ENCODE measurements at regions not wholly inside any gene's neighbourhood (a gene's known extent, or its start where the extent isn't known, plus 50 kb on each side); places are given as distances from the start of the nearest gene placed in this dataset.

GRCh38 chr2:136696438-136696837, 68.9 kb upstream of the THSD7B start (continued):
- TF ChIP-seq SUPT20H (IDR thresholded peaks at IDR 0.05; ENCODE audit: borderline replicate concordance, control insufficient read depth, low read depth, low read length) (no peak), YY1 (IDR thresholded peaks at IDR 0.05; ENCODE audit: low read depth, low read length) (no peak)
- TF ChIP-seq, protein P1, sequence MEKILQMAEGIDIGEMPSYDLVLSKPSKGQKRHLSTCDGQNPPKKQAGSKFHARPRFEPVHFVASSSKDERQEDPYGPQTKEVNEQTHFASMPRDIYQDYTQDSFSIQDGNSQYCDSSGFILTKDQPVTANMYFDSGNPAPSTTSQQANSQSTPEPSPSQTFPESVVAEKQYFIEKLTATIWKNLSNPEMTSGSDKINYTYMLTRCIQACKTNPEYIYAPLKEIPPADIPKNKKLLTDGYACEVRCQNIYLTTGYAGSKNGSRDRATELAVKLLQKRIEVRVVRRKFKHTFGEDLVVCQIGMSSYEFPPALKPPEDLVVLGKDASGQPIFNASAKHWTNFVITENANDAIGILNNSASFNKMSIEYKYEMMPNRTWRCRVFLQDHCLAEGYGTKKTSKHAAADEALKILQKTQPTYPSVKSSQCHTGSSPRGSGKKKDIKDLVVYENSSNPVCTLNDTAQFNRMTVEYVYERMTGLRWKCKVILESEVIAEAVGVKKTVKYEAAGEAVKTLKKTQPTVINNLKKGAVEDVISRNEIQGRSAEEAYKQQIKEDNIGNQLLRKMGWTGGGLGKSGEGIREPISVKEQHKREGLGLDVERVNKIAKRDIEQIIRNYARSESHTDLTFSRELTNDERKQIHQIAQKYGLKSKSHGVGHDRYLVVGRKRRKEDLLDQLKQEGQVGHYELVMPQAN (conservative IDR thresholded peaks at IDR 0.05): no peak

DNA sequence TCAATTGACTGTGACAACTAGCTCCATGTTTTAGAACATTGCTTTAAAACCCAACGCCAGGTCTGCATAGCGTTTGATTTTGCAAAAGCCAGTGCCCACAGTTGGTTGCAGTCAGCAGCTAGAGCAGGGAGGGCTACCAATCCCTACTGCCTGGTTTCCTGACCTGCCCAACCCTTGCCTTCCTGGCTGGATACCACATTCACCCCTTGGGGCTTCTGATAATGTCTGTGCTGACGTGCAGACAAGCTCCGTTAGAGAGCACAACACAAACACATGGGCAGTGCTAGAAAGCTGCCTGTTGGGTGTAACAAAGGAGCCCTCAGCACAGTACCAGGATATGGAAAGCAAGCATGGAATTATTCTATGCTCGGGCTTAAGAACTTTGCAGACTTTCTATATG, 71.4 kb upstream of the THSD7B start:
- in situ Hi-C loops (cut with MboI): no loop called here
- Histone ChIP-seq H3K27me3 (replicated peaks in 1 of 2; ENCODE audit: control insufficient read depth in 2 of 2, insufficient read depth in 2 of 2, low read length in 1 of 2) (no peaks in the 10 kb centered on the region), H3K4me2 (ENCODE audit: control insufficient read depth, insufficient read depth) (no peak overlapping the region), H3K9ac (ENCODE audit: control insufficient read depth, insufficient read depth, low read length) (no peak overlapping the region), H3K4me1 (ENCODE audit: control insufficient read depth, insufficient read depth, low read length) (no peaks in the 10 kb centered on the region), H3K27ac (ENCODE audit: control insufficient read depth, insufficient read depth) (no peak overlapping the region), H3K4me3 (no peak overlapping the region), H3K9me3 (replicated peaks; ENCODE audit: control insufficient read depth, insufficient read depth, low read length) (no peaks in the 10 kb centered on the region), H3K79me2 (ENCODE audit: control insufficient read depth, insufficient read depth, low read length) (no peaks in the 10 kb centered on the region), H4K20me1 (ENCODE audit: control insufficient read depth, insufficient read depth) (no peaks in the 10 kb centered on the region), H3K36me3 (ENCODE audit: control insufficient read depth in 2 of 2, insufficient read depth in 2 of 2, low read length in 1 of 2) (no peaks in the 10 kb centered on the region), H2AFZ (ENCODE audit: control insufficient read depth, low read depth, low read length) (no peak overlapping the region)
- DNase-seq (ENCODE audit: low read depth, low spot score) (no peak), FAIRE-seq (no peak), ATAC-seq (no peak)
- ChIA-PET RAD21 (ENCODE audit: unreplicated experiment) (no interaction called here), CTCF (interaction anchor here (0.6 kb wide), 1 partner anchor 1237 kb away, joined by 3 read pairs; no protein-coding TSS in a partner anchor), POLR2A (no interaction called here), SMC1A (ENCODE audit: uncharacterized antibody, unreplicated experiment) (no interaction called here)
- intact Hi-C loops (cut with micrococcal nuclease; ENCODE audit: unreplicated experiment): no loop called here
- 9% methylated on average over 5 of the region's 5 CpGs for WGBS (ENCODE audit: insufficient coverage, insufficient replicate concordance, low lambda C conversion rate, missing lambda C conversion rate)
- BruUV-seq (replicated peaks): no TSS peak
- TF ChIP-seq ZNF274 (IDR thresholded peaks at IDR 0.05; ENCODE audit: insufficient read depth, insufficient read length): no peak
- no peak for TF ChIP-seq SMAD5 (IDR thresholded peaks at IDR 0.05; ENCODE audit: low read depth)
- TF ChIP-seq BCL3 (IDR thresholded peaks at IDR 0.05; ENCODE audit: borderline replicate concordance, insufficient read depth, low read depth, low read length, poor library complexity, severe bottlenecking): no peak
- no peak for TF ChIP-seq RAD21 (IDR thresholded peaks at IDR 0.05; ENCODE audit: insufficient read depth, low read depth, low read length)
- TF ChIP-seq ZBTB33 (IDR thresholded peaks at IDR 0.05): no peak
- no peak for TF ChIP-seq CREM (IDR thresholded peaks at IDR 0.05; ENCODE audit: low read depth)
- TF ChIP-seq, protein P2, sequence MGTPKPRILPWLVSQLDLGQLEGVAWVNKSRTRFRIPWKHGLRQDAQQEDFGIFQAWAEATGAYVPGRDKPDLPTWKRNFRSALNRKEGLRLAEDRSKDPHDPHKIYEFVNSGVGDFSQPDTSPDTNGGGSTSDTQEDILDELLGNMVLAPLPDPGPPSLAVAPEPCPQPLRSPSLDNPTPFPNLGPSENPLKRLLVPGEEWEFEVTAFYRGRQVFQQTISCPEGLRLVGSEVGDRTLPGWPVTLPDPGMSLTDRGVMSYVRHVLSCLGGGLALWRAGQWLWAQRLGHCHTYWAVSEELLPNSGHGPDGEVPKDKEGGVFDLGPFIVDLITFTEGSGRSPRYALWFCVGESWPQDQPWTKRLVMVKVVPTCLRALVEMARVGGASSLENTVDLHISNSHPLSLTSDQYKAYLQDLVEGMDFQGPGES (IDR thresholded peaks at IDR 0.05): no peak
- TF ChIP-seq SP1 (IDR thresholded peaks at IDR 0.05; ENCODE audit: low read depth, low read length): no peak
- no peak for TF ChIP-seq LARP7 (IDR thresholded peaks at IDR 0.05)
- no peak for TF ChIP-seq NR2C1 (IDR thresholded peaks at IDR 0.05)
- no peak for TF ChIP-seq SMARCA5 (IDR thresholded peaks at IDR 0.05)
- TF ChIP-seq, protein P3, sequence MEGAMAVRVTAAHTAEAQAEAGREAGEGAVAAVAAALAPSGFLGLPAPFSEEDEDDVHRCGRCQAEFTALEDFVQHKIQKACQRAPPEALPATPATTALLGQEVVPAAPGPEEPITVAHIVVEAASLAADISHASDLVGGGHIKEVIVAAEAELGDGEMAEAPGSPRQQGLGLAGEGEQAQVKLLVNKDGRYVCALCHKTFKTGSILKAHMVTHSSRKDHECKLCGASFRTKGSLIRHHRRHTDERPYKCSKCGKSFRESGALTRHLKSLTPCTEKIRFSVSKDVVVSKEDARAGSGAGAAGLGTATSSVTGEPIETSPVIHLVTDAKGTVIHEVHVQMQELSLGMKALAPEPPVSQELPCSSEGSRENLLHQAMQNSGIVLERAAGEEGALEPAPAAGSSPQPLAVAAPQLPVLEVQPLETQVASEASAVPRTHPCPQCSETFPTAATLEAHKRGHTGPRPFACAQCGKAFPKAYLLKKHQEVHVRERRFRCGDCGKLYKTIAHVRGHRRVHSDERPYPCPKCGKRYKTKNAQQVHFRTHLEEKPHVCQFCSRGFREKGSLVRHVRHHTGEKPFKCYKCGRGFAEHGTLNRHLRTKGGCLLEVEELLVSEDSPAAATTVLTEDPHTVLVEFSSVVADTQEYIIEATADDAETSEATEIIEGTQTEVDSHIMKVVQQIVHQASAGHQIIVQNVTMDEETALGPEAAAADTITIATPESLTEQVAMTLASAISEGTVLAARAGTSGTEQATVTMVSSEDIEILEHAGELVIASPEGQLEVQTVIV (IDR thresholded peaks at IDR 0.05; ENCODE audit: borderline replicate concordance, partially characterized antibody): no peak

All from GM12878 (cell line).